ENCODE measurements at regions not wholly inside any gene's neighbourhood (a gene's known extent, or its start where the extent isn't known, plus 50 kb on each side); places are given as distances from the start of the nearest gene placed in this dataset.

- no peak for DNase-seq
These were observed 242.1 kb upstream of the TRAM1L1 start for GRCh38 chr4:117327491-117327890.

- no peak for DNase-seq
These were observed 243.0 kb upstream of the TRAM1L1 start for GRCh38 chr4:117328333-117328732.

- no peak for DNase-seq
These were observed 246.4 kb upstream of the TRAM1L1 start for GRCh38 chr4:117331817-117332216.

DNA sequence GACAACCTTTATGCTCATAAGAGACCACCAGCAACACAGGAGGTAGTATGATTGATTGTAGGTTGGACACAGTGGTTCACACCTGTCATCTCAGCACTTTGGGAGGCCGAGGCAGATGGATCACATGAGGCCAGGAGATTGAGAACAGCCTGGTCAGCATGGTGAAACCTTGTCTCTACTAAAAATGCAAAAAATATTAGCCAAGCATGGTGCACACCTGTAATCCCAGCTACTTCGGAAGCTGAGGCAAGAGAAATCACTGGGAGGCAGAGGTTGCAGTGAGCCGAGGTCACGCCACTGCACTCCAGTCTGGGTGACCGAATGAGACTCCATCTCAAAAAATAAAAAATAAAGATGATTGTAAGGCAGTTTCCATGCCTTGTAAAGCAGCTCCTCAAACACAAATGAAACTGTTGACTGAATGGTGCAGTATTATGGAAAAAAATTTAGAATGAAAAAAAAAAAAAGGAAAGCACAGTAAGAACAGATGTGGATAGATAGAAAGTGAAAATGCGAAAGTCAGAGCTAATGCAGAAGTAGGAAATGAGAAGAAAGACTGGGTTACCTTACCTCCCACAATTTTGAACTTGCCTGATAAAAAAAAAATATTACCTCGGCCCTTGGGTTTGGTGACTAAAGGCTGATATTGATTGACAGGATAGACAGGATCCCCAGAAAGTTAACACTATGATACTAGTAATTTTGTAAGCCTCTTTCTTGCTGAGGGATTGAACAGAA is 249.2 kb upstream of the TRAM1L1 start:
- no peak for DNase-seq

DNA sequence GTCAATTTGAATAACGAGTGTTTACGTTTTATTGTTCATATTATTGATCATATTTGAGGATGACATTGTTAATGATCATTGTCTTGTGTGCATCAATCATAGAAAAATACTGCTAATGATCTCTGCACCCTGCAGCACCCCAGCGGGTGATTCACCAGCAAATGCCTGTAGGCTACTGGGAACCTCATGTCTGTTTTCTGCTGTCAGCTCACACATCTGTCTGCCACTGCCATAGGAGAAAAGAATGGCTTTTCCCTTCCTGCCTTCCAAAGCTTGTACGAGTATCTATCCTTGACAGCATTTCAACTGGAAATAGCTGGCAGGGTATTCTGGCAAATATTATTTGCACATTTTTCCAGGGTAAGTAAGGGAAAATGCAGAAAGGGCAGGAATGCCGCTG is 272.1 kb upstream of the TRAM1L1 start:
- DNase-seq = peak; percentile 9

- DNase-seq = no peak
These were observed 272.5 kb upstream of the TRAM1L1 start for GRCh38 chr4:117357866-117358265.

DNA sequence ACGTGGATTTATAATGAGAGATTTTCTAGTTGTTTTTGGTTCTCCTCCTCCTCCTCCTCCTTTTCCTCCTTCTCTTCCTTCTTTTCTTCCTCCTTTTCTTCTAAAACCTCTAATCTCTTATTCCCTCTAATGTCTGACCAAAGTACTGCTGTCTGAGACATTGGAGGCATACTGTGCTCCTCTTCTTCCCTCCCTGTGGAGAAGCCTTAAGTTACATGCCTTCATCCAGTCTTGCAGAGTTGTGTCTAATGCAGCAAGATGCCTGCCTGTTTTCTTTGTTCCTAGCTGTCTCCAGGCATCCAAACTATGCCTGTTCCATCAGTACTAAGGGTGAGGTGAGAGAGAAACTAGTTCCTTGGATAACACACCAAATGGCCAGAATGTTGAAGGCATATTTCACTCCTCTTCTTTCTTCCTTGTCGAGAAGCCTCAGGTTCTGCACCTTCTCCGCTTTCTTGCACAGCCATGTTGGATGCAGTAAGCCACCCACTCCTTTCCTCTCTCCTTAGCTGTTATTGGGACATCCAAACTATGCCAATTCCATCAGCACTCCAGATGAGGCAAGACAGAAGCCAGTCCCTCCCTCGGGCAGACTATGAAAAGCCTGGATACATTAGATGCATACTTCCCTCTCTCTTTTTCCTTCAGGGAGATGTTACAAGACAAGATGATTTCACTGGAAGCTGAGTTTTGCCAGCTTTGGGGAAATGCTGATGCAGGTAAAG is 285.7 kb upstream of the TRAM1L1 start:
- no peak for DNase-seq

DNA sequence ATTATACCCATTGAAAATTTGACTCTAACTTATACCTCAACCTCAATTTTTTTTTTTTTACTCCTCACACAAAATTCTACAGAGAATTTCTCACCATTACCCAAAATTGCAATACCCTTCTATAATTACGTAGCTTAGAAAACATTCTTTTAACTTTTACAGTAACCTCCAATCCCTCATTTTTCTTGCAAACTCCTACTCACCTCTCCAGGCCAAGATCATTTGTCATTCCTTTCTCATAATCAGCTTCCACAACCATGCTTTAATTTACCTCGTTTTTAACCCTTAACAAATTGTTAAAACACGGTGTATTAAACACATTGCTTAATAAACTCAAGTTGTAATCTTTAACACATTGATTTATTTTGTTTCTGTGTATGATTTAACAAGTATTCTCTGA is 289.7 kb upstream of the TRAM1L1 start:
- DNase-seq = no peak

GRCh38 chr4:117376692-117377091 is 291.3 kb upstream of the TRAM1L1 start:
- no peak for DNase-seq

DNA sequence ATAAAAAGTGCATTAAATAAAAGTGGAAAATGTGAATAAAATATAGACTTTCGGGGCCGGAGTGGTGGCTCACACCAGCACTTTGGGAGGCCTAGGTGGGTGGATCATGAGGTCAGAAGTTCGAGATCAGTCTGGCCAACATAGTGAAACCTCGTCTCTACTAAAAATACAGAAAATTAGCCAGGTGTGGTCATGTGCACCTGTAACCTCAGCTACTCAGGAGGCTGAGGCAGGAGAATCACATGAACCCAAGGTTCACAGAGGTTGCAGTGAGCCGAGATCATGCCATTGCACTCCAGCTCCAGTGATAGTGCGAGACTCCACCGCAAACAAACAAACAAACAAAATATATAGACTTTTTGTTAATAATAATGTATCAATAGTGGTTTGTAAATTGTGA is 293.6 kb upstream of the TRAM1L1 start:
- no peak for DNase-seq

DNA sequence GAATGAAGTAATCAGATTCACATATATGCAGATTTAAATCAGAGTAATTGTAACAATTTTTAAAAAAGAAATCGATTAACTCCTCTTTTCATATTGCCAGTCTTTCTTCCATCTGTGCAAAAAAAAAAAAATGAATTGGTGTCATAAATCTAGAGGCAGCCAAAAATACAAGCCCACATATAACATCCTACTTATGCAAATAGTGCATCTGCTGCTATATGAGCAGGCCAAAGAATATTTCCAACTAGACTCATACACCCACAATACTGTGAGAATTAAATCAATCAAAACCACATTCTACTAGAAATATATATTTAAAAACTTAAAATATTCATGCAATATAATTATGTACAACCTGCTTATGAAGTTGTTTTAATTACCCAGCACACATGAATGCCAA is 298.1 kb upstream of the TRAM1L1 start:
- no peak for DNase-seq

DNA sequence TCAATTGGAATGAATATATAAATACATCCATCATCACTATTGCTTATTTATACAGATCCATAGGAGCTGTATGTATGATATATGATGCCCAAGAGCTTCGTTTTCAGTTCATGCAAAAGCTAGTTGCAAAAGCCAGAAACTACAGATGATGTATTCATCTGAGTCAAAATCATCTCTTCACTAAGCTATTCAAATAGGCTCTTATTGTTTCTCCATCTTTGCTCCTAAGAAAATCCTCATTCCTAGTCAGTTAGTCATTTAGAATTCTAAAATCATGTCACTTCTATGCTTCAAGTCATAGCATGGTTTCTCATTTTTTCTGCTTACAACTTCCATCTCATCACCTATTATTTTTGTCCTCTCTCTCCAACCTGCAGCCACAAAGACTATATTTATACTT is 300.1 kb upstream of the TRAM1L1 start:
- DNase-seq = peak; percentile 26

DNA sequence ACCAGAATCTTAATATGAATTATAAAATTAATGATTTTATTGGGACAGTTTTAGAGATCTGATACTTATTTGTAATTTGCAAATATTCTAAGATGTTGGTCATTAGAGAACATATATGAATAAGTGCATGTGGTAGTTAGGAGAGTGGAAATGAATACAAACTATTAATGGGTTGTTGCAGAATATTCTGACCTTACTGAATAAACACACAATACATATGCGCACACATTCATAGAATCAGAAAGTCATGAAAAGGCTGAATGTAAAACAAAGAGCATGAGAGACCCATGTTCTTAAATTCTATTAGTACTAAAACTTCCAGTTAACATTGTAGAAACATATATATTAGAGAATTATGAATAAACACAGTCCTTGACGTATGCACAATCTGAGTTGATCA is 301.7 kb upstream of the TRAM1L1 start:
- DNase-seq = no peak

DNA sequence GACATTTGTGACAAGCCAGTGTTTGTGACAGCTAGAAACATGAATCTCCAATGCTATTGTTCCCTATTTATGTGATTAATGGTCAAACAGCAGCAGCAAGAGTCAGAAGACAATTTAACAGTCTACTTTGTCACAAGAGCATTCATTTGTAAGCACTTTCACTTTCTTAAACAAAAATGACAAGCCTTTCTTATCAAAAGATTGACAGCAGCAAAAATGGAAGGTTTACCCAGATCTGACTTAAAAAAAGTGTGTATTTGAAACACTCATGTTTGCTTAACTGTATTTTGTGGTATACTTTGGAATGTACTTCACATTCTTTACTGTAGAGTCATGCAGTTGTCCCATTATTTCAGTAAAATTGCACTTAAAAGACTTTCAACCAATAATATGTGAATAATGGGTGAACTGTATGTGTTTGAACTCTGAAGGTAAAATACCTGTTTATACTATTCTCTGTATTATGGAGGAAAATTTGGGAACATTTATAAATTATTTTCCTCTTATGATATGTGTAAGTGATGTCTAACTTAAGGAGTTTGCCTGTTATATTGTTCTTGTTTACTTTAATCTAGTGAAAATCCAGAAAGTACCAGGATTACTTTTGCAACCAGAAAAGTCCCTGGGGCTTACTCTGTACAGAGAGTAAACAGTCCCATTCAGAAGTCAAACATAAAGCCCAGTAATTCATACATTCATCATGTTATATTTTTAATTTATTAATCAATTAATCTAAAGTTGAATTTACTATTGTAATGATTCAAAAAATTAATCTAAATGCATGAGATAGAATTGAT is 314.9 kb upstream of the TRAM1L1 start:
- peak; percentile 82 for DNase-seq

GRCh38 chr4:117412661-117413060 is 327.3 kb upstream of the TRAM1L1 start:
- DNase-seq = no peak

GRCh38 chr4:117417856-117418255 is 332.5 kb upstream of the TRAM1L1 start:
- DNase-seq = peak; percentile 25

DNA sequence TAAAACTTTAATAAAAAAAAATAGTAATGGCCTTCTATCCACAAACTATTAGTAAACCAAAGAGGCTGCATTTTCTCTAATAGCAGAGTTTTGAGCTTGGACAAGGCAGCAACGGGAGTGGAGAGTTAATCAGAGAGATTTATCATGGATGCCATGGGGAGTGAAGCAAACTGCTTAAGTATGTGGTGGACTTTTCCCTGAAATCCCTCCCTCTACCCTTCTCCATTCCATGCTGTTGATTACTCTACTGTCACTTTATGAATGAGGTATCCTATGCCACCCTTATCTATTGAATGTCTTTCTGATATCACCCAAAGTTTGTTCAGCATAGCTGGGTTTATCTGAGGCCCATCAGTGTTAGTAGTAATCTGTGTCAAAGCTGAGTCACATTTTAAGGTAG is 335.6 kb upstream of the TRAM1L1 start:
- no peak for DNase-seq

GRCh38 chr4:117421706-117422105 is 336.3 kb upstream of the TRAM1L1 start:
- DNase-seq = no peak

GRCh38 chr4:117422297-117422696 is 336.9 kb upstream of the TRAM1L1 start:
- no peak for DNase-seq

- DNase-seq = no peak
These were observed 340.3 kb upstream of the TRAM1L1 start for GRCh38 chr4:117425636-117426035.

DNA sequence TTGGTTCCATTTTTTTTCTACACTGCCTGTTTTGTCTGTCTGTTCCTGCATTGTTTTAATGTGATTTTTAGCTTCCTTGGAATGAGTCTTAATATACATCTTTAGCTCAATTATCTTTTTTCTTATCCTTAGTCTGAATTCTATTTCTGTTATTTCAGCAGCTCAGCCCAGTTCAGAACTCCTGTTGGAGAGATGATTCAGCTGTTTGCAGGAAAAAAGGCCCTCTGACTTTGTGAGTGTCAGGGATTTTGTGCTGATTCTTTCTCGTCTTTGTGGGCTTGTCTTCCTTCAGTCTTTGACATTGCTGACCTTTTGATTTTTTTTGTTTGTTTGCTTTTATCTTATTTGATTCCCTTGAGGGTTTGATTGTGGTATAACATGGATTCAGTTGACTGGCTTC is 343.2 kb upstream of the TRAM1L1 start:
- no peak for DNase-seq

DNA sequence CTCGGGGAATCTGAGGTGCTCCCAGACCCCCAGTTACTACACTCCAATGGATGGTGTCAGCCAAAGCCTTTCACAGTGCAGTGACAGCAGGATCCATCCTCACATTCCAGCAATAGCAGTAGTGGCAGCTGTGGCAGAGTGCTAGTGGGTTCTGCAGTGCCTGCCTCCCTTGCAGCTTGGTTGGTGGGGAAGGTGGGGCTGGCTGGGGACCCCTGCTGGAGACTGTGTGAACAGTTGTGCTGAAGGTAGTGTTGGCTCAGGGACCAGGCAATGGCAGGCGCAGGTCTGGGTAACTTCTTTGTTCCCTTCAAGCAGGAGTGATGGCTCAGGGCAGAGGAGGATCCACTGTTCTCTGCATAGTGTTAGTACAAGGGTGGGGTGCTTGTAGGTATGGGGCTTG is 343.7 kb upstream of the TRAM1L1 start:
- DNase-seq = no peak

GRCh38 chr4:117429506-117429905 is 344.1 kb upstream of the TRAM1L1 start:
- no peak for DNase-seq

DNA sequence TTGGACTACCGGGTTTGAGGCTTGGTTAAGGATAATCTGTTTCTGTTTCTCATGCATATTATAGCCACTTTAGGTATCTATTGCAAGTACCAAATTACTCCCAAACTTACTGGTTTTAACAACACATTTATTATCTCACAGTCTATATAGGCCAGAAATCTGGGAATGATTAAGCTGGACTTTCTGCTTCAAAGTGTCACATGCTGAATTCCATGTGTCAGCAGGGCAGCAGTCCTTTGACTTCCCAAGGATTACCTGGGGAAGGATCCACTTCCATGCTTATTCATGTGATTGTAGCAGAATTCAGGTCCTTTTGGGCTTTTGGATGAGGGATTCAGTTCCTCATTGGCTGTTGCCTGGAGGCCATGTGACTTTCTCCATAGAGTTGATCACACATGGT is 349.0 kb upstream of the TRAM1L1 start:
- no peak for DNase-seq

Measured in fibroblast of skin of right biceps (primary cell).